Liver (tissue), 8 donors: ENCODE measurements at regions not wholly inside any gene's neighbourhood (a gene's known extent, or its start where the extent isn't known, plus 50 kb on each side); places are given as distances from the start of the nearest gene placed in this dataset.

Experiments used
- DNase-seq: peaks from one replicate; pipeline ENCODE4 v3.0.0-alpha.2; 2017; ENCODE audit warnings: low spot score
- H3K27ac ChIP-seq, 2 donors: one replicate each; pipeline ENCODE4 v1.7.0; 2013; ENCODE audit warnings: inconsistent platforms in 2 of 2, low read length in 2 of 2, control low read depth in 1 of 2, low read depth in 1 of 2, mild to moderate bottlenecking in 1 of 2
- H3K27me3 ChIP-seq, 4 donors: one replicate each; pipeline versions ENCODE4 v1.6.1 to v1.7.0; 2013; ENCODE audit warnings: low read length in 3 of 4, inconsistent platforms in 1 of 4, mild to moderate bottlenecking in 1 of 4, moderate library complexity in 1 of 4; ENCODE audit not compliant: control insufficient read depth in 4 of 4, insufficient read depth in 4 of 4
- H3K36me3 ChIP-seq, 4 donors: one replicate each; pipeline versions ENCODE4 v1.6.1 to v1.7.0; 2013; ENCODE audit warnings: low read length in 3 of 4, mild to moderate bottlenecking in 3 of 4, low read depth in 1 of 4, moderate library complexity in 1 of 4; ENCODE audit not compliant: control insufficient read depth in 4 of 4, insufficient read depth in 3 of 4
- H3K4me1 ChIP-seq, 4 donors: one replicate each; pipeline versions ENCODE4 v1.6.1 to v1.7.0; 2013; ENCODE audit warnings: low read length in 3 of 4, mild to moderate bottlenecking in 3 of 4, moderate library complexity in 1 of 4; ENCODE audit not compliant: control insufficient read depth in 4 of 4, insufficient read depth in 4 of 4
- H3K4me3 ChIP-seq, 3 donors: one replicate each; pipeline versions ENCODE4 v1.6.1 to v1.7.0; 2013; ENCODE audit warnings: low read length in 3 of 3, control low read depth in 1 of 3, low read depth in 1 of 3, mild to moderate bottlenecking in 1 of 3
- H3K9ac ChIP-seq, 2 donors: one replicate each; pipeline ENCODE4 v1.7.0; 2013; ENCODE audit warnings: low read length in 2 of 2, mild to moderate bottlenecking in 2 of 2, moderate library complexity in 2 of 2, control low read depth in 1 of 2, low read depth in 1 of 2
- H3K9me3 ChIP-seq, 4 donors: one replicate each; pipeline versions ENCODE4 v1.6.1 to v1.7.0; 2013; ENCODE audit warnings: low read length in 3 of 4; ENCODE audit not compliant: control insufficient read depth in 4 of 4
- ATF3 ChIP-seq: IDR thresholded peaks from 2 replicates; pipeline ENCODE4 v1.6.1; 2016; ENCODE audit warnings: antibody characterized with exemption
- CTCF ChIP-seq: fragments of 150-350 bp; IDR thresholded peaks from 2 replicates; pipeline ENCODE4 v1.5.1; 2017; ENCODE audit warnings: improper control_type of control experiment, low read depth, low read length; ENCODE audit not compliant: missing input control
- EGR1 ChIP-seq, 2 donors: IDR thresholded peaks; 2 replicates each; pipeline ENCODE4 v1.6.1; 2016 to 2018; ENCODE audit warnings: antibody characterized with exemption in 2 of 2, low read depth in 2 of 2
- FOXA1 ChIP-seq: IDR thresholded peaks from 2 replicates; pipeline ENCODE4 v1.6.1; 2016; ENCODE audit warnings: antibody characterized with exemption
- FOXA2 ChIP-seq: IDR thresholded peaks from 2 replicates; pipeline ENCODE4 v1.6.1; 2016; ENCODE audit warnings: antibody characterized with exemption
- GABPA ChIP-seq, 2 donors: IDR thresholded peaks in 1 of 2; conservative IDR thresholded peaks in 1 of 2; 2 replicates each; pipeline ENCODE4 v1.6.1; 2016; ENCODE audit warnings: antibody characterized with exemption in 2 of 2, mild to moderate bottlenecking in 1 of 2, moderate library complexity in 1 of 2
- HNF4A ChIP-seq, 2 donors: conservative IDR thresholded peaks; 2 replicates each; pipeline ENCODE4 v1.6.1; 2016; ENCODE audit warnings: antibody characterized with exemption in 2 of 2, mild to moderate bottlenecking in 2 of 2
- HNF4G ChIP-seq: IDR thresholded peaks from 2 replicates; pipeline ENCODE4 v1.6.1; 2016; ENCODE audit warnings: antibody characterized with exemption
- JUND ChIP-seq, 2 donors: IDR thresholded peaks; 2 replicates each; pipeline ENCODE4 v1.6.1; 2016; ENCODE audit warnings: antibody characterized with exemption in 2 of 2
- MAX ChIP-seq: IDR thresholded peaks from 2 replicates; pipeline ENCODE4 v1.6.1; 2016; ENCODE audit warnings: antibody characterized with exemption
- NR2F2 ChIP-seq: IDR thresholded peaks from 2 replicates; pipeline ENCODE4 v1.6.1; 2016; ENCODE audit warnings: antibody characterized with exemption
- RAD21 ChIP-seq, 2 donors: IDR thresholded peaks; 2 replicates each; pipeline ENCODE4 v1.6.1; 2016; ENCODE audit warnings: antibody characterized with exemption in 2 of 2, mild to moderate bottlenecking in 2 of 2
- REST ChIP-seq: IDR thresholded peaks from 2 replicates; pipeline ENCODE4 v1.6.1; 2016; ENCODE audit warnings: antibody characterized with exemption, mild to moderate bottlenecking
- RXRA ChIP-seq, 2 donors: IDR thresholded peaks; 2 replicates each; pipeline ENCODE4 v1.6.1; 2017 to 2018; ENCODE audit warnings: antibody characterized with exemption in 2 of 2, mild to moderate bottlenecking in 1 of 2
- SP1 ChIP-seq: IDR thresholded peaks from 2 replicates; pipeline ENCODE4 v1.6.1; 2018; ENCODE audit warnings: antibody characterized with exemption, mild to moderate bottlenecking
- TAF1 ChIP-seq: conservative IDR thresholded peaks from 2 replicates; pipeline ENCODE4 v1.6.1; 2016; ENCODE audit warnings: antibody characterized with exemption, mild to moderate bottlenecking
- YY1 ChIP-seq: IDR thresholded peaks from 2 replicates; pipeline ENCODE4 v1.6.1; 2016; ENCODE audit warnings: antibody characterized with exemption, mild to moderate bottlenecking
- ZBTB33 ChIP-seq: IDR thresholded peaks from 2 replicates; pipeline ENCODE4 v1.6.1; 2016; ENCODE audit warnings: antibody characterized with exemption
- WGBS: extraction: QIAGEN DNeasy Blood & Tissue Kit; methylation state at CpG from one replicate; pipeline ENCODE4 v1.1.7; 2013; 5-methylcytosine and 5-hydroxymethylcytosine counted together
- donor health status: healthy.
- donor health status: healthy.
- donor health status: healthy.
- donor health status: healthy.
- donor health status: healthy.

- WGBS: 76% methylated on average over 3 of the region's 3 CpGs
- no peak overlapping the region for H3K27ac ChIP-seq
- no peak for DNase-seq
- no peaks in the 10 kb centered on the region for H3K27me3 ChIP-seq
- TF ChIP-seq FOXA1: no peak
- no peaks in the 10 kb centered on the region for H3K36me3 ChIP-seq
- H3K9ac ChIP-seq: no peak overlapping the region
- peaks cover 0 to 2% (median 0%) of the 10 kb centered on the region in 4 donors for H3K9me3 ChIP-seq
- H3K4me1 ChIP-seq: no peaks in the 10 kb centered on the region
- H3K4me3 ChIP-seq: no peak overlapping the region
These were observed 966.6 kb upstream of the SLIT2 start for GRCh38 chr4:19285146-19285545.

- Histone ChIP-seq H3K9ac (no peak overlapping the region), H3K27ac (no peak overlapping the region), H3K4me3 (no peak overlapping the region), H3K4me1 (no peaks in the 10 kb centered on the region), H3K27me3 (no peaks in the 10 kb centered on the region), H3K9me3 (peaks cover 0 to 2% (median 0%) of the 10 kb centered on the region in 4 donors), H3K36me3 (no peaks in the 10 kb centered on the region)
- DNase-seq: no peak
- WGBS: 74% methylated on average over 1 of the region's 1 CpG
- TF ChIP-seq CTCF: no peak
- TF ChIP-seq YY1: no peak
- no peak for TF ChIP-seq TAF1
- TF ChIP-seq SP1: no peak
These were observed 973.0 kb upstream of the SLIT2 start for GRCh38 chr4:19278665-19279064.

- H3K27me3 ChIP-seq: no peaks in the 10 kb centered on the region
- DNase-seq: no peak
- no peak overlapping the region for H3K4me3 ChIP-seq
- H3K36me3 ChIP-seq: no peaks in the 10 kb centered on the region
- no peak for TF ChIP-seq GABPA (IDR thresholded peaks at IDR 0.05 in 1 of 2, conservative IDR thresholded peaks at IDR 0.05 in 1 of 2)
- TF ChIP-seq RXRA (IDR thresholded peaks at IDR 0.05): no peak
- no peak for TF ChIP-seq FOXA2
- no peak for TF ChIP-seq TAF1
- no peak for TF ChIP-seq MAX
- TF ChIP-seq JUND (IDR thresholded peaks at IDR 0.05): no peak
- no peak for TF ChIP-seq YY1
- TF ChIP-seq NR2F2: no peak
- TF ChIP-seq HNF4A (conservative IDR thresholded peaks at IDR 0.05): no peak
- no peak for TF ChIP-seq RAD21 (IDR thresholded peaks at IDR 0.05)
- no peak for TF ChIP-seq ATF3
- no peak for TF ChIP-seq FOXA1
- TF ChIP-seq HNF4G: no peak
- no peak for TF ChIP-seq REST
- TF ChIP-seq EGR1 (IDR thresholded peaks at IDR 0.05; ENCODE audit: low read depth in 2 of 2): no peak
- no peak for TF ChIP-seq ZBTB33
- no peaks in the 10 kb centered on the region for H3K4me1 ChIP-seq
- WGBS: 59% methylated on average over 2 of the region's 2 CpGs
- H3K27ac ChIP-seq: no peak overlapping the region
- no peaks in the 10 kb centered on the region for H3K9me3 ChIP-seq
- H3K9ac ChIP-seq: no peak overlapping the region
These were observed 985.1 kb upstream of the SLIT2 start for GRCh38 chr4:19266566-19266965.
